WTC11 (cell line): ENCODE measurements at regions not wholly inside any gene's neighbourhood (a gene's known extent, or its start where the extent isn't known, plus 50 kb on each side); places are given as distances from the start of the nearest gene placed in this dataset.

Experiments used
- ATAC-seq: fragments of 200-7000 bp; cut with Tn5 transposase; 2 replicates; pipeline ENCODE4 v1.10.0; 2021; ENCODE audit warnings: mild to moderate bottlenecking, moderate library complexity
- CTCF ChIA-PET: fragments of 300-600 bp; sonication (Branson Sonifier 250); formaldehyde crosslinking; loops from one replicate; lab custom pipeline; 2021; ENCODE audit warnings: antibody characterized with exemption; lab: Charles Lee
- POLR2A ChIA-PET: fragments of 350-600 bp; sonication (Branson Sonifier 250); formaldehyde crosslinking; loops from one replicate; lab custom pipeline; 2021; ENCODE audit warnings: antibody characterized with exemption; lab: Charles Lee
- DNase-seq: peaks from one replicate; pipeline ENCODE4 v3.0.0; 2021; ENCODE audit warnings: low spot score
- H3K27ac Mint-ChIP-seq: 2 replicates; pipeline ENCODE4 v1.8.0; 2021; ENCODE audit warnings: mixed read lengths
- H3K27me3 Mint-ChIP-seq: 2 replicates; pipeline ENCODE4 v1.8.0; 2021; ENCODE audit warnings: low read depth, mild to moderate bottlenecking, moderate library complexity, mixed read lengths
- H3K36me3 Mint-ChIP-seq: 2 replicates; pipeline ENCODE4 v1.8.0; 2021; ENCODE audit warnings: mixed read lengths
- H3K4me1 Mint-ChIP-seq: 2 replicates; pipeline ENCODE4 v1.8.0; 2022; ENCODE audit warnings: mixed read lengths
- H3K4me3 Mint-ChIP-seq: 2 replicates; pipeline ENCODE4 v1.8.0; 2021; ENCODE audit warnings: mild to moderate bottlenecking, moderate library complexity, mixed read lengths
- H3K9me3 Mint-ChIP-seq: 2 replicates; pipeline ENCODE4 v1.8.0; 2021; ENCODE audit warnings: mixed read lengths
- FOXK1 ChIP-seq: sonication (generic); formaldehyde crosslinking; IDR thresholded peaks from 2 replicates; pipeline ENCODE4 v1.8.0; 2022; ENCODE audit warnings: mild to moderate bottlenecking, moderate library complexity, missing genetic modification reagents
- GABPB1 ChIP-seq: sonication (generic); formaldehyde crosslinking; IDR thresholded peaks from 2 replicates; pipeline ENCODE4 v1.8.1; 2023; ENCODE audit warnings: mild to moderate bottlenecking, missing genetic modification reagents
- GRHL2 ChIP-seq: fragments of 250-450 bp; sonication (Bioruptor Pico); IDR thresholded peaks from 2 replicates; pipeline ENCODE4 v1.8.0; 2022; ENCODE audit warnings: mild to moderate bottlenecking, moderate library complexity; ENCODE audit not compliant: insufficient replicate concordance, severe bottlenecking
- HMGA2 ChIP-seq: fragments of 250-450 bp; sonication (Bioruptor Pico); IDR thresholded peaks from 2 replicates; pipeline ENCODE4 v1.4.0; 2021; ENCODE audit warnings: mild to moderate bottlenecking, moderate library complexity
- JAZF1 ChIP-seq: fragments of 250-450 bp; sonication (Bioruptor Pico); IDR thresholded peaks from 2 replicates; pipeline ENCODE4 v1.9.0; 2021; ENCODE audit warnings: moderate library complexity, mild to moderate bottlenecking, inconsistent platforms
- NR3C1 ChIP-seq: sonication (generic); formaldehyde crosslinking; conservative IDR thresholded peaks from 2 replicates; pipeline ENCODE4 v1.8.1; 2023; ENCODE audit warnings: low read depth, mild to moderate bottlenecking, missing genetic modification reagents
- OVOL2 ChIP-seq: fragments of 250-450 bp; sonication (Bioruptor Pico); IDR thresholded peaks from 2 replicates; pipeline ENCODE4 v1.9.0; 2021; ENCODE audit warnings: mild to moderate bottlenecking, borderline replicate concordance
- RORB ChIP-seq: fragments of 250-450 bp; sonication (Bioruptor Pico); IDR thresholded peaks from 2 replicates; pipeline ENCODE4 v1.9.0; 2021; ENCODE audit warnings: mild to moderate bottlenecking
- ZNF317 ChIP-seq: sonication (generic); formaldehyde crosslinking; IDR thresholded peaks from 2 replicates; pipeline ENCODE4 v1.8.1; 2023; ENCODE audit warnings: low read depth, mild to moderate bottlenecking, moderate library complexity, missing genetic modification reagents, borderline replicate concordance
- ZNF416 ChIP-seq: fragments of 250-450 bp; sonication (Bioruptor Pico); IDR thresholded peaks from 2 replicates; pipeline ENCODE4 v1.9.0; 2021; ENCODE audit warnings: mild to moderate bottlenecking, inconsistent platforms
- TF ChIP-seq, protein P1 (sequence below): fragments of 200-600 bp; IDR thresholded peaks from 2 replicates; pipeline ENCODE4 v1.8.0; 2022; ENCODE audit warnings: antibody characterized with exemption
- TF ChIP-seq, protein P2 (sequence below): sonication (generic); formaldehyde crosslinking; IDR thresholded peaks from 2 replicates; pipeline ENCODE4 v1.8.0; 2022; ENCODE audit warnings: mild to moderate bottlenecking, missing genetic modification reagents
- TF ChIP-seq, protein P3 (sequence below): sonication (generic); formaldehyde crosslinking; IDR thresholded peaks from 2 replicates; pipeline ENCODE4 v1.8.1; 2023; ENCODE audit warnings: mild to moderate bottlenecking, moderate library complexity, missing genetic modification reagents
- TF ChIP-seq, protein P4 (sequence below): fragments of 250-450 bp; sonication (Bioruptor Pico); conservative IDR thresholded peaks from 2 replicates; pipeline ENCODE4 v1.9.0; 2021; ENCODE audit warnings: mild to moderate bottlenecking
- TF ChIP-seq, protein P5 (sequence below): sonication (generic); formaldehyde crosslinking; IDR thresholded peaks from 2 replicates; pipeline ENCODE4 v1.8.1; 2023; ENCODE audit warnings: mild to moderate bottlenecking, missing genetic modification reagents, borderline replicate concordance
- TF ChIP-seq, protein P6 (sequence below): sonication (generic); formaldehyde crosslinking; IDR thresholded peaks from 2 replicates; pipeline ENCODE4 v1.8.0; 2023; ENCODE audit warnings: missing genetic modification reagents
- TF ChIP-seq, protein P7 (sequence below): sonication (generic); formaldehyde crosslinking; IDR thresholded peaks from 2 replicates; pipeline ENCODE4 v1.8.1; 2022; ENCODE audit warnings: missing genetic modification reagents, borderline replicate concordance
- TF ChIP-seq, protein P8 (sequence below): sonication (generic); formaldehyde crosslinking; IDR thresholded peaks from 2 replicates; pipeline ENCODE4 v1.8.1; 2022; ENCODE audit warnings: low read depth, missing genetic modification reagents, borderline replicate concordance
- TF ChIP-seq, protein P9 (sequence below): fragments of 250-450 bp; sonication (Bioruptor Pico); IDR thresholded peaks from 2 replicates; pipeline ENCODE4 v2.1.2; 2022; ENCODE audit warnings: mild to moderate bottlenecking, moderate library complexity

DNA sequence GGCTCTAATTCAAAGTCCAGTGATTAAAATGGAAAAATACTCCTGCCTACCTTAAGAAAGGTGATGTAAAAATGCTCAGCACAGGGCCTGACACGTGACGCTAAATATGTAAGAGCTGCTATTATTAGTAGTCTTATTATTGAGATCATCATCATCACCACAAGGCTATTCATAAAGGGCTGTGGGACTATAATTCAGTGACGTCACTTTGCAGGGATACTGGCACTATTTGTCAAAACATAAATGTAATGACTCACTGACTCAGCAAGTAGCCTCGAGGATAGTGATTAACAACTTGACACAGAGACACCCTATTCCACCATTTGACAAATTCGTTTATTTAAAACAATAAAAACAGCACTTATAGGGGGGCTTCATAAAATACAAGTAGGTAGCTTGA lies 258.9 kb downstream of the SPANXN1 start (continued):
- TF ChIP-seq OVOL2, result no peak
- TF ChIP-seq, all 79 proteins: peak for 0

DNA sequence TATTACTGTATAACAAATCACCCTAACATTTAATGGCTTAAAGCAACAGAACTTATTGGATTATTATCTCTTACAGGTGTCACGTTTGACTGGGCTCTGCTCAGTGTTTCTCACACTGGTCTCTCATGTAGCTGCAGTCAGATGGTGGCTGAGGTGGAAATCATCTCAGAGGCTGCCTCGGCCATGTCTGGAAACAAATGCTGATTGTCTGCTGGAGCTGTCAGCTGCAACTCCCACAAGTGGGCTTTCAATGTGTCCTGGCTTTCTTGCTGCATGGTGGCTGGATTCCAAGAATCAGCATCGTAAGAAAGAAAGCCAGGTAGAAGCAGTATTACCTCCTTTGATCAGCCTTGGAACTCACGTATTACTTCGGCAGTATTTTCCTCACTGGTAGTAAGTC lies 277.6 kb downstream of the SPANXN1 start:
- ATAC-seq, result no peak
- H3K4me3 Mint-ChIP-seq, result no peak overlapping the region
- peaks cover 20% of the 10 kb centered on the region for H3K36me3 Mint-ChIP-seq
- CTCF ChIA-PET, result no interaction called here
- POLR2A ChIA-PET, result no interaction called here
- no peaks in the 10 kb centered on the region; the same call in 1 of the 2 replicates for H3K27me3 Mint-ChIP-seq
- no peak for DNase-seq
- no peaks in the 10 kb centered on the region for H3K4me1 Mint-ChIP-seq
- peaks cover 39% of the 10 kb centered on the region for H3K9me3 Mint-ChIP-seq
- no peak overlapping the region for H3K27ac Mint-ChIP-seq
- TF ChIP-seq JAZF1 (CRISPR knock-in tag), result no peak
- TF ChIP-seq, protein P1, sequence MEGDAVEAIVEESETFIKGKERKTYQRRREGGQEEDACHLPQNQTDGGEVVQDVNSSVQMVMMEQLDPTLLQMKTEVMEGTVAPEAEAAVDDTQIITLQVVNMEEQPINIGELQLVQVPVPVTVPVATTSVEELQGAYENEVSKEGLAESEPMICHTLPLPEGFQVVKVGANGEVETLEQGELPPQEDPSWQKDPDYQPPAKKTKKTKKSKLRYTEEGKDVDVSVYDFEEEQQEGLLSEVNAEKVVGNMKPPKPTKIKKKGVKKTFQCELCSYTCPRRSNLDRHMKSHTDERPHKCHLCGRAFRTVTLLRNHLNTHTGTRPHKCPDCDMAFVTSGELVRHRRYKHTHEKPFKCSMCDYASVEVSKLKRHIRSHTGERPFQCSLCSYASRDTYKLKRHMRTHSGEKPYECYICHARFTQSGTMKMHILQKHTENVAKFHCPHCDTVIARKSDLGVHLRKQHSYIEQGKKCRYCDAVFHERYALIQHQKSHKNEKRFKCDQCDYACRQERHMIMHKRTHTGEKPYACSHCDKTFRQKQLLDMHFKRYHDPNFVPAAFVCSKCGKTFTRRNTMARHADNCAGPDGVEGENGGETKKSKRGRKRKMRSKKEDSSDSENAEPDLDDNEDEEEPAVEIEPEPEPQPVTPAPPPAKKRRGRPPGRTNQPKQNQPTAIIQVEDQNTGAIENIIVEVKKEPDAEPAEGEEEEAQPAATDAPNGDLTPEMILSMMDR, result no peak
- TF ChIP-seq, protein P2, sequence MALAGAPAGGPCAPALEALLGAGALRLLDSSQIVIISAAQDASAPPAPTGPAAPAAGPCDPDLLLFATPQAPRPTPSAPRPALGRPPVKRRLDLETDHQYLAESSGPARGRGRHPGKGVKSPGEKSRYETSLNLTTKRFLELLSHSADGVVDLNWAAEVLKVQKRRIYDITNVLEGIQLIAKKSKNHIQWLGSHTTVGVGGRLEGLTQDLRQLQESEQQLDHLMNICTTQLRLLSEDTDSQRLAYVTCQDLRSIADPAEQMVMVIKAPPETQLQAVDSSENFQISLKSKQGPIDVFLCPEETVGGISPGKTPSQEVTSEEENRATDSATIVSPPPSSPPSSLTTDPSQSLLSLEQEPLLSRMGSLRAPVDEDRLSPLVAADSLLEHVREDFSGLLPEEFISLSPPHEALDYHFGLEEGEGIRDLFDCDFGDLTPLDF (CRISPR knock-in tag), result no peak
- TF ChIP-seq RORB (CRISPR knock-in tag), result no peak
- no peak for TF ChIP-seq ZNF317 (CRISPR knock-in tag)
- TF ChIP-seq, protein P3, sequence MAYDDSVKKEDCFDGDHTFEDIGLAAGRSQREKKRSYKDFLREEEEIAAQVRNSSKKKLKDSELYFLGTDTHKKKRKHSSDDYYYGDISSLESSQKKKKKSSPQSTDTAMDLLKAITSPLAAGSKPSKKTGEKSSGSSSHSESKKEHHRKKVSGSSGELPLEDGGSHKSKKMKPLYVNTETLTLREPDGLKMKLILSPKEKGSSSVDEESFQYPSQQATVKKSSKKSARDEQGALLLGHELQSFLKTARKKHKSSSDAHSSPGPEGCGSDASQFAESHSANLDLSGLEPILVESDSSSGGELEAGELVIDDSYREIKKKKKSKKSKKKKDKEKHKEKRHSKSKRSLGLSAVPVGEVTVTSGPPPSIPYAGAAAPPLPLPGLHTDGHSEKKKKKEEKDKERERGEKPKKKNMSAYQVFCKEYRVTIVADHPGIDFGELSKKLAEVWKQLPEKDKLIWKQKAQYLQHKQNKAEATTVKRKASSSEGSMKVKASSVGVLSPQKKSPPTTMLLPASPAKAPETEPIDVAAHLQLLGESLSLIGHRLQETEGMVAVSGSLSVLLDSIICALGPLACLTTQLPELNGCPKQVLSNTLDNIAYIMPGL (CRISPR knock-in tag), result no peak
- TF ChIP-seq ZNF416, result no peak
- TF ChIP-seq, protein P4, sequence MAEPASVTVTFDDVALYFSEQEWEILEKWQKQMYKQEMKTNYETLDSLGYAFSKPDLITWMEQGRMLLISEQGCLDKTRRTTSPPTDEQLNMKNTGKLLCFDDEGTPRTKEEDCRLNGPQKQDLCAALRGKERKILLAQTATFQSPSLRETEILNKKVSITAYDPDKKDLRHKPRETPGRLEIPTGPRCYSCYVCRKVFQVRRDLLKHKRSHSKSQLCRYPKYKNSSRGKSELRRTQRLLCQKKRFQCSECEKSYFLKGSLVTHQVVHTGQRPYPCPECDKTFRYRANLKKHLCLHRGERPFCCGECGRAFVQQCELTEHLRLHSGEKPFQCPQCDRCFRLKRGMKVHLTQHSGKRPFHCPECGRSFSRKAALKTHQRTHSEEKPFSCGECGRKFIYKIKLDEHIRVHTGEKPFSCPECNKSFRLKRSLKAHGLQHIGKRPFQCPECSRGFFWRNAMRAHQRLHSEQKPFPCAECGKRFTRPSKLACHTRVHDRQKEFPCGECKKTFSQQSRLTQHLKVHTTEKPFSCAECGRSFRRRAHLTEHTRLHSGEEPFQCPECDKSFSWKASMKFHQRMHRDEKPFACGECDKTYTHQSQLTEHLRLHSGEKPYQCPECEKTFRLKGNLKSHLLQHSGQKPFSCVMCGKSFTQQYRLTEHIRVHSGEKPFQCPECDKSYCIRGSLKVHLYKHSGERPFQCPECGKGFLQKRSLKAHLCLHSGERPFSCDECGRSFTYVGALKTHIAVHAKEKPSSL (CRISPR knock-in tag), result no peak
- no peak for TF ChIP-seq GRHL2
- TF ChIP-seq NR3C1 (CRISPR knock-in tag), result no peak
- TF ChIP-seq HMGA2, result no peak
- TF ChIP-seq, protein P5, sequence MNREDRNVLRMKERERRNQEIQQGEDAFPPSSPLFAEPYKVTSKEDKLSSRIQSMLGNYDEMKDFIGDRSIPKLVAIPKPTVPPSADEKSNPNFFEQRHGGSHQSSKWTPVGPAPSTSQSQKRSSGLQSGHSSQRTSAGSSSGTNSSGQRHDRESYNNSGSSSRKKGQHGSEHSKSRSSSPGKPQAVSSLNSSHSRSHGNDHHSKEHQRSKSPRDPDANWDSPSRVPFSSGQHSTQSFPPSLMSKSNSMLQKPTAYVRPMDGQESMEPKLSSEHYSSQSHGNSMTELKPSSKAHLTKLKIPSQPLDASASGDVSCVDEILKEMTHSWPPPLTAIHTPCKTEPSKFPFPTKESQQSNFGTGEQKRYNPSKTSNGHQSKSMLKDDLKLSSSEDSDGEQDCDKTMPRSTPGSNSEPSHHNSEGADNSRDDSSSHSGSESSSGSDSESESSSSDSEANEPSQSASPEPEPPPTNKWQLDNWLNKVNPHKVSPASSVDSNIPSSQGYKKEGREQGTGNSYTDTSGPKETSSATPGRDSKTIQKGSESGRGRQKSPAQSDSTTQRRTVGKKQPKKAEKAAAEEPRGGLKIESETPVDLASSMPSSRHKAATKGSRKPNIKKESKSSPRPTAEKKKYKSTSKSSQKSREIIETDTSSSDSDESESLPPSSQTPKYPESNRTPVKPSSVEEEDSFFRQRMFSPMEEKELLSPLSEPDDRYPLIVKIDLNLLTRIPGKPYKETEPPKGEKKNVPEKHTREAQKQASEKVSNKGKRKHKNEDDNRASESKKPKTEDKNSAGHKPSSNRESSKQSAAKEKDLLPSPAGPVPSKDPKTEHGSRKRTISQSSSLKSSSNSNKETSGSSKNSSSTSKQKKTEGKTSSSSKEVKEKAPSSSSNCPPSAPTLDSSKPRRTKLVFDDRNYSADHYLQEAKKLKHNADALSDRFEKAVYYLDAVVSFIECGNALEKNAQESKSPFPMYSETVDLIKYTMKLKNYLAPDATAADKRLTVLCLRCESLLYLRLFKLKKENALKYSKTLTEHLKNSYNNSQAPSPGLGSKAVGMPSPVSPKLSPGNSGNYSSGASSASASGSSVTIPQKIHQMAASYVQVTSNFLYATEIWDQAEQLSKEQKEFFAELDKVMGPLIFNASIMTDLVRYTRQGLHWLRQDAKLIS (CRISPR knock-in tag), result no peak
- TF ChIP-seq, protein P6, sequence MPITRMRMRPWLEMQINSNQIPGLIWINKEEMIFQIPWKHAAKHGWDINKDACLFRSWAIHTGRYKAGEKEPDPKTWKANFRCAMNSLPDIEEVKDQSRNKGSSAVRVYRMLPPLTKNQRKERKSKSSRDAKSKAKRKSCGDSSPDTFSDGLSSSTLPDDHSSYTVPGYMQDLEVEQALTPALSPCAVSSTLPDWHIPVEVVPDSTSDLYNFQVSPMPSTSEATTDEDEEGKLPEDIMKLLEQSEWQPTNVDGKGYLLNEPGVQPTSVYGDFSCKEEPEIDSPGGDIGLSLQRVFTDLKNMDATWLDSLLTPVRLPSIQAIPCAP (CRISPR knock-in tag), result no peak
- TF ChIP-seq GABPB1, result no peak
- TF ChIP-seq, protein P7, sequence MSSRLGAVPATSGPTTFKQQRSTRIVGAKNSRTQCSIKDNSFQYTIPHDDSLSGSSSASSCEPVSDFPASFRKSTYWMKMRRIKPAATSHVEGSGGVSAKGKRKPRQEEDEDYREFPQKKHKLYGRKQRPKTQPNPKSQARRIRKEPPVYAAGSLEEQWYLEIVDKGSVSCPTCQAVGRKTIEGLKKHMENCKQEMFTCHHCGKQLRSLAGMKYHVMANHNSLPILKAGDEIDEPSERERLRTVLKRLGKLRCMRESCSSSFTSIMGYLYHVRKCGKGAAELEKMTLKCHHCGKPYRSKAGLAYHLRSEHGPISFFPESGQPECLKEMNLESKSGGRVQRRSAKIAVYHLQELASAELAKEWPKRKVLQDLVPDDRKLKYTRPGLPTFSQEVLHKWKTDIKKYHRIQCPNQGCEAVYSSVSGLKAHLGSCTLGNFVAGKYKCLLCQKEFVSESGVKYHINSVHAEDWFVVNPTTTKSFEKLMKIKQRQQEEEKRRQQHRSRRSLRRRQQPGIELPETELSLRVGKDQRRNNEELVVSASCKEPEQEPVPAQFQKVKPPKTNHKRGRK (CRISPR knock-in tag), result no peak
- TF ChIP-seq, protein P8, sequence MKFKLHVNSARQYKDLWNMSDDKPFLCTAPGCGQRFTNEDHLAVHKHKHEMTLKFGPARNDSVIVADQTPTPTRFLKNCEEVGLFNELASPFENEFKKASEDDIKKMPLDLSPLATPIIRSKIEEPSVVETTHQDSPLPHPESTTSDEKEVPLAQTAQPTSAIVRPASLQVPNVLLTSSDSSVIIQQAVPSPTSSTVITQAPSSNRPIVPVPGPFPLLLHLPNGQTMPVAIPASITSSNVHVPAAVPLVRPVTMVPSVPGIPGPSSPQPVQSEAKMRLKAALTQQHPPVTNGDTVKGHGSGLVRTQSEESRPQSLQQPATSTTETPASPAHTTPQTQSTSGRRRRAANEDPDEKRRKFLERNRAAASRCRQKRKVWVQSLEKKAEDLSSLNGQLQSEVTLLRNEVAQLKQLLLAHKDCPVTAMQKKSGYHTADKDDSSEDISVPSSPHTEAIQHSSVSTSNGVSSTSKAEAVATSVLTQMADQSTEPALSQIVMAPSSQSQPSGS, result no peak
- TF ChIP-seq, protein P9, sequence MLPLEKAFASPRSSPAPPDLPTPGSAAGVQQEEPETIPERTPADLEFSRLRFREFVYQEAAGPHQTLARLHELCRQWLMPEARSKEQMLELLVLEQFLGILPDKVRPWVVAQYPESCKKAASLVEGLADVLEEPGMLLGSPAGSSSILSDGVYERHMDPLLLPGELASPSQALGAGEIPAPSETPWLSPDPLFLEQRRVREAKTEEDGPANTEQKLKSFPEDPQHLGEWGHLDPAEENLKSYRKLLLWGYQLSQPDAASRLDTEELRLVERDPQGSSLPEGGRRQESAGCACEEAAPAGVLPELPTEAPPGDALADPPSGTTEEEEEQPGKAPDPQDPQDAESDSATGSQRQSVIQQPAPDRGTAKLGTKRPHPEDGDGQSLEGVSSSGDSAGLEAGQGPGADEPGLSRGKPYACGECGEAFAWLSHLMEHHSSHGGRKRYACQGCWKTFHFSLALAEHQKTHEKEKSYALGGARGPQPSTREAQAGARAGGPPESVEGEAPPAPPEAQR (CRISPR knock-in tag), result no peak
- TF ChIP-seq FOXK1 (CRISPR knock-in tag), result no peak
